ENCODE measurements at regions not wholly inside any gene's neighbourhood (a gene's known extent, or its start where the extent isn't known, plus 50 kb on each side); places are given as distances from the start of the nearest gene placed in this dataset.

GRCh38 chr11:122179961-122180834, 64.2 kb upstream of the BLID start:
- no TSS peak for BruUV-seq (replicated peaks)
- intact Hi-C loops (cut with micrococcal nuclease; ENCODE audit: unreplicated experiment): no loop called here
- Mint-ChIP-seq H3K4me3 (ENCODE audit: low read depth, unreplicated experiment) (no peak overlapping the region), H3K9me3 (ENCODE audit: low read depth, unreplicated experiment) (peaks cover 4% of the 10 kb centered on the region), H3K27me3 (ENCODE audit: unreplicated experiment) (no peaks in the 10 kb centered on the region), H3K36me3 (ENCODE audit: insufficient read depth, unreplicated experiment) (no peaks in the 10 kb centered on the region), H3K4me1 (ENCODE audit: low read depth, unreplicated experiment) (peaks cover 28% of the 10 kb centered on the region), H3K27ac (ENCODE audit: unreplicated experiment) (no peak overlapping the region)
- CTCF ChIA-PET: interaction anchor here (0.7 kb wide), 1 partner anchor 190 kb away, joined by 4 read pairs; no protein-coding TSS in a partner anchor
- DNase-seq: no peak
- no peak for TF ChIP-seq CTCF (IDR thresholded peaks at IDR 0.05; ENCODE audit: unreplicated experiment)

- BruUV-seq (replicated peaks): no TSS peak
- no peak for DNase-seq
- Mint-ChIP-seq H3K27ac (ENCODE audit: unreplicated experiment) (no peak overlapping the region), H3K9me3 (ENCODE audit: low read depth, unreplicated experiment) (no peaks in the 10 kb centered on the region), H3K36me3 (ENCODE audit: insufficient read depth, unreplicated experiment) (no peaks in the 10 kb centered on the region), H3K27me3 (ENCODE audit: unreplicated experiment) (no peaks in the 10 kb centered on the region), H3K4me1 (ENCODE audit: low read depth, unreplicated experiment) (peaks cover 28% of the 10 kb centered on the region), H3K4me3 (ENCODE audit: low read depth, unreplicated experiment) (no peak overlapping the region)
- CTCF ChIA-PET: no interaction called here
- intact Hi-C loops (cut with micrococcal nuclease; ENCODE audit: unreplicated experiment): no loop called here
- TF ChIP-seq CTCF (IDR thresholded peaks at IDR 0.05; ENCODE audit: unreplicated experiment): no peak
Measured at GRCh38 chr11:122178795-122179194, 62.8 kb upstream of the BLID start.

- H3K27ac Mint-ChIP-seq (ENCODE audit: unreplicated experiment): no peak overlapping the region
- BruUV-seq (replicated peaks): no TSS peak
- intact Hi-C loops (cut with micrococcal nuclease; ENCODE audit: unreplicated experiment): no loop called here
- DNase-seq: no peak
- H3K27me3 Mint-ChIP-seq (ENCODE audit: unreplicated experiment): no peaks in the 10 kb centered on the region
- no peak overlapping the region for H3K4me3 Mint-ChIP-seq (ENCODE audit: low read depth, unreplicated experiment)
- no peaks in the 10 kb centered on the region for H3K9me3 Mint-ChIP-seq (ENCODE audit: low read depth, unreplicated experiment)
- no peak for TF ChIP-seq CTCF (IDR thresholded peaks at IDR 0.05; ENCODE audit: unreplicated experiment)
- CTCF ChIA-PET: no interaction called here
- peaks cover 23% of the 10 kb centered on the region for H3K4me1 Mint-ChIP-seq (ENCODE audit: low read depth, unreplicated experiment)
- no peaks in the 10 kb centered on the region for H3K36me3 Mint-ChIP-seq (ENCODE audit: insufficient read depth, unreplicated experiment)
Measured at GRCh38 chr11:122177238-122177637, 61.2 kb upstream of the BLID start.

GRCh38 chr11:122176651-122177050, 60.6 kb upstream of the BLID start:
- Mint-ChIP-seq H3K27ac (ENCODE audit: unreplicated experiment) (no peak overlapping the region), H3K36me3 (ENCODE audit: insufficient read depth, unreplicated experiment) (no peaks in the 10 kb centered on the region), H3K4me1 (ENCODE audit: low read depth, unreplicated experiment) (peaks cover 17% of the 10 kb centered on the region), H3K4me3 (ENCODE audit: low read depth, unreplicated experiment) (no peak overlapping the region), H3K9me3 (ENCODE audit: low read depth, unreplicated experiment) (no peaks in the 10 kb centered on the region), H3K27me3 (ENCODE audit: unreplicated experiment) (no peaks in the 10 kb centered on the region)
- BruUV-seq (replicated peaks): no TSS peak
- TF ChIP-seq CTCF (IDR thresholded peaks at IDR 0.05; ENCODE audit: unreplicated experiment): no peak
- intact Hi-C loops (cut with micrococcal nuclease; ENCODE audit: unreplicated experiment): no loop called here
- CTCF ChIA-PET: no interaction called here
- no peak for DNase-seq

Measured in Calu3 (cell line).